Tibial artery (tissue), 4 donors: ENCODE measurements at regions not wholly inside any gene's neighbourhood (a gene's known extent, or its start where the extent isn't known, plus 50 kb on each side); places are given as distances from the start of the nearest gene placed in this dataset.
"Not testable (repeated sequence)": the region's sequence is repeated elsewhere in the genome, so short reads cannot be mapped to it uniquely, and the experiment has no call there.

ENCODE experiments used
- DNase-seq, 2 donors: peaks; one replicate each; pipeline ENCODE4 v3.0.0-alpha.2; 2019
- H3K27ac ChIP-seq, 2 donors: fragments of 200-600 bp; sonication (generic) in 1 of 2; 1 replicate in 1 of 2; 2 replicates in 1 of 2; pipeline ENCODE4 v1.5.1; 2018 to 2019; ENCODE audit warnings: mild to moderate bottlenecking in 1 of 2
- H3K27me3 ChIP-seq, 2 donors: fragments of 200-600 bp; sonication (generic) in 1 of 2; one replicate each; pipeline versions ENCODE4 v1.5.1 to v1.6.0; 2016 to 2019
- H3K36me3 ChIP-seq, 3 donors: fragments of 200-600 bp; sonication (generic) in 2 of 3; one replicate each; pipeline ENCODE4 v1.5.1; 2016 to 2019; ENCODE audit warnings: mild to moderate bottlenecking in 2 of 3
- H3K4me1 ChIP-seq, 4 donors: fragments of 200-600 bp; sonication (generic) in 2 of 4; 1 replicate in 3 of 4; 2 replicates in 1 of 4; pipeline ENCODE4 v1.5.1; 2016 to 2019
- H3K4me3 ChIP-seq, 2 donors: fragments of 200-600 bp; sonication (generic) in 1 of 2; 1 replicate in 1 of 2; 2 replicates in 1 of 2; pipeline ENCODE4 v1.5.1; 2018 to 2019; ENCODE audit warnings: mild to moderate bottlenecking in 2 of 2
- H3K9me3 ChIP-seq, 3 donors: fragments of 200-600 bp; sonication (generic) in 1 of 3; one replicate each; pipeline ENCODE4 v1.5.1; 2016 to 2019
- CTCF ChIP-seq, 2 experiments: fragments of 200-600 bp in 1 of 2; fragments of 450-650 bp in 1 of 2; IDR thresholded peaks; one replicate each; pipeline ENCODE4 v1.5.1; 2017 to 2019; ENCODE audit warnings: antibody characterized with exemption in 2 of 2, mild to moderate bottlenecking in 1 of 2, moderate library complexity in 1 of 2
- intact Hi-C: fragments of 100-400 bp; cut with DNase I; formaldehyde crosslinking; loops from one replicate; pipeline ENCODE4 v1.15.0; 2023; ENCODE audit warnings: low total_unique reads

- no peaks in the 10 kb centered on the region for H3K36me3 ChIP-seq
- H3K27ac ChIP-seq: peak overlapping the region in 1 of 2 donors; percentile 12
- no peaks in the 10 kb centered on the region for H3K9me3 ChIP-seq
- H3K4me3 ChIP-seq: no peak overlapping the region
- intact Hi-C loops: no loop called here
- no peaks in the 10 kb centered on the region for H3K27me3 ChIP-seq
- TF ChIP-seq CTCF (IDR thresholded peaks at IDR 0.05): no peak
- DNase-seq: peak in 1 of 2 donors; percentile 27
- peaks cover 0 to 25% (median 11%) of the 10 kb centered on the region in 4 donors for H3K4me1 ChIP-seq
Measured at GRCh38 chr9:75490326-75490725, 400.1 kb upstream of the PCSK5 start.

GRCh38 chr9:75491533-75491932 is 398.9 kb upstream of the PCSK5 start:
- intact Hi-C loops: no loop called here
- peaks cover 0 to 25% (median 11%) of the 10 kb centered on the region in 4 donors for H3K4me1 ChIP-seq
- no peaks in the 10 kb centered on the region for H3K9me3 ChIP-seq
- TF ChIP-seq CTCF (IDR thresholded peaks at IDR 0.05): no peak
- no peak overlapping the region for H3K4me3 ChIP-seq
- H3K27ac ChIP-seq: no peak overlapping the region
- no peaks in the 10 kb centered on the region for H3K27me3 ChIP-seq
- H3K36me3 ChIP-seq: no peaks in the 10 kb centered on the region
- no peak for DNase-seq

- Histone ChIP-seq H3K4me3 (no peak overlapping the region), H3K27ac (no peak overlapping the region), H3K4me1 (peaks cover 0 to 28% (median 7%) of the 10 kb centered on the region in 4 donors), H3K36me3 (no peaks in the 10 kb centered on the region), H3K27me3 (no peaks in the 10 kb centered on the region), H3K9me3 (no peaks in the 10 kb centered on the region)
- no peak for DNase-seq
- intact Hi-C loops: no loop called here
- no peak for TF ChIP-seq CTCF (IDR thresholded peaks at IDR 0.05)
Measured at GRCh38 chr9:75499812-75500211, 390.7 kb upstream of the PCSK5 start.

GRCh38 chr9:75500479-75500878 is 390.0 kb upstream of the PCSK5 start:
- Histone ChIP-seq H3K9me3 (no peaks in the 10 kb centered on the region), H3K4me1 (peaks cover 0 to 28% (median 7%) of the 10 kb centered on the region in 4 donors), H3K4me3 (no peak overlapping the region), H3K27ac (no peak overlapping the region), H3K27me3 (no peaks in the 10 kb centered on the region), H3K36me3 (no peaks in the 10 kb centered on the region)
- intact Hi-C loops: no loop called here
- no peak for DNase-seq
- TF ChIP-seq CTCF (IDR thresholded peaks at IDR 0.05): no peak

GRCh38 chr9:75500940-75501339 is 389.5 kb upstream of the PCSK5 start:
- H3K36me3 ChIP-seq, intact Hi-C loops, DNase-seq, H3K27ac ChIP-seq, H3K27me3 ChIP-seq, H3K9me3 ChIP-seq, H3K4me3 ChIP-seq: not testable (repeated sequence)
- peaks cover 0 to 28% (median 7%) of the 10 kb centered on the region in 4 donors for H3K4me1 ChIP-seq

- Histone ChIP-seq H3K27me3 (no peaks in the 10 kb centered on the region), H3K4me3 (no peak overlapping the region), H3K27ac (no peak overlapping the region), H3K4me1 (peaks cover 0 to 25% (median 7%) of the 10 kb centered on the region in 4 donors), H3K36me3 (no peaks in the 10 kb centered on the region), H3K9me3 (peaks cover 0 to 4% (median 0%) of the 10 kb centered on the region in 3 donors)
- no peak for TF ChIP-seq CTCF (IDR thresholded peaks at IDR 0.05)
- peak in 1 of 2 donors; percentile 58 for DNase-seq
- intact Hi-C loops: no loop called here
Measured at GRCh38 chr9:75504721-75505120, 385.8 kb upstream of the PCSK5 start.
